Neural cell (in vitro differentiated cells): ENCODE measurements at regions not wholly inside any gene's neighbourhood (a gene's known extent, or its start where the extent isn't known, plus 50 kb on each side); places are given as distances from the start of the nearest gene placed in this dataset.

ENCODE experiments used
- H2AFZ ChIP-seq: fragments of 200-600, 300-800 bp; sonication (generic), shearing (Covaris generic); 2 replicates; pipeline ENCODE4 v1.6.0; 2014; ENCODE audit warnings: low read depth, mild to moderate bottlenecking, antibody characterized with exemption, low read length, moderate library complexity
- H3F3A ChIP-seq: fragments of 200-600 bp; shearing (Covaris generic); 2 replicates; pipeline ENCODE4 v1.6.1; 2016; ENCODE audit warnings: mild to moderate bottlenecking, moderate library complexity, mixed read lengths, antibody characterized with exemption, low read length; ENCODE audit not compliant: insufficient read depth, poor library complexity, severe bottlenecking
- H3K27ac ChIP-seq: fragments of 200-600, 300-800 bp; sonication (generic), shearing (Covaris generic); 2 replicates; pipeline ENCODE4 v1.5.1; 2014; ENCODE audit warnings: mild to moderate bottlenecking, low read length, moderate library complexity
- H3K27me3 ChIP-seq: fragments of 300-800, 200-600 bp; sonication (generic), shearing (Covaris generic); 2 replicates; pipeline ENCODE4 v1.6.0; 2014; ENCODE audit warnings: mild to moderate bottlenecking, low read depth, low read length, moderate library complexity; ENCODE audit not compliant: insufficient read depth
- H3K36me3 ChIP-seq: fragments of 300-800, 200-600 bp; sonication (generic), shearing (Covaris generic); 2 replicates; pipeline ENCODE4 v1.5.1; 2014; ENCODE audit warnings: mild to moderate bottlenecking, antibody characterized with exemption, low read length, moderate library complexity; ENCODE audit not compliant: insufficient read depth
- H3K4me2 ChIP-seq: fragments of 300-800, 200-600 bp; sonication (generic), shearing (Covaris generic); 2 replicates; pipeline ENCODE4 v1.6.0; 2014; ENCODE audit warnings: mild to moderate bottlenecking, low read length
- H3K4me3 ChIP-seq: fragments of 300-800, 200-600 bp; sonication (generic), shearing (Covaris generic); 2 replicates; pipeline ENCODE4 v1.5.1; 2014; ENCODE audit warnings: mild to moderate bottlenecking, low read length, moderate library complexity
- H3K79me2 ChIP-seq: fragments of 200-600 bp; shearing (Covaris generic); replicated peaks from 2 replicates; pipeline ENCODE4 v1.6.0; 2014; ENCODE audit warnings: mild to moderate bottlenecking, low read length, moderate library complexity; ENCODE audit not compliant: insufficient read depth
- H3K9ac ChIP-seq: fragments of 300-800, 200-600 bp; sonication (generic), shearing (Covaris generic); 2 replicates; pipeline ENCODE4 v1.6.1; 2016; ENCODE audit warnings: mild to moderate bottlenecking, low read length, mixed read lengths
- H3K9me2 ChIP-seq: fragments of 200-600 bp; shearing (Covaris generic); 2 replicates; pipeline ENCODE4 v1.6.1; 2016; ENCODE audit warnings: mild to moderate bottlenecking, low read length, mixed read lengths; ENCODE audit not compliant: insufficient read depth
- H3K9me3 ChIP-seq: fragments of 200-600, 300-800 bp; sonication (generic), shearing (Covaris generic); 2 replicates; pipeline ENCODE4 v1.6.1; 2016; ENCODE audit warnings: mild to moderate bottlenecking, mixed run types, low read length, moderate library complexity, mixed read lengths
- H4K20me1 ChIP-seq: fragments of 200-600 bp; shearing (Covaris generic); 2 replicates; pipeline ENCODE4 v1.6.1; 2016; ENCODE audit warnings: mild to moderate bottlenecking, mixed run types; ENCODE audit not compliant: insufficient read depth
- CTCF ChIP-seq: fragments of 450-650 bp; IDR thresholded peaks from 2 replicates; pipeline ENCODE4 v1.5.1; 2014; ENCODE audit warnings: antibody characterized with exemption, mild to moderate bottlenecking, moderate library complexity; ENCODE audit not compliant: poor library complexity, severe bottlenecking
- EP300 ChIP-seq: fragments of 450-650 bp; conservative IDR thresholded peaks from 2 replicates; pipeline ENCODE4 v1.6.1; 2014; ENCODE audit warnings: antibody characterized with exemption, mild to moderate bottlenecking, moderate library complexity; ENCODE audit not compliant: poor library complexity, severe bottlenecking
- EZH2 ChIP-seq: fragments of 200-600, 300-800 bp; shearing (Covaris generic), sonication (generic); IDR thresholded peaks from 2 replicates; pipeline ENCODE4 v1.6.1; 2014; ENCODE audit warnings: antibody characterized with exemption, low read length, borderline replicate concordance, mild to moderate bottlenecking; ENCODE audit not compliant: insufficient read depth, poor library complexity, severe bottlenecking
- MXI1 ChIP-seq: fragments of 450-650 bp; conservative IDR thresholded peaks from 2 replicates; pipeline ENCODE4 v1.6.1; 2014; ENCODE audit warnings: antibody characterized with exemption, mild to moderate bottlenecking; ENCODE audit not compliant: poor library complexity, severe bottlenecking
- POLR2AphosphoS5 ChIP-seq: IDR thresholded peaks from 2 replicates; pipeline ENCODE4 v1.6.1; 2012
- RAD21 ChIP-seq: fragments of 450-650 bp; conservative IDR thresholded peaks from 2 replicates; pipeline ENCODE4 v1.6.1; 2014; ENCODE audit warnings: antibody characterized with exemption, mild to moderate bottlenecking, moderate library complexity
- REST ChIP-seq: IDR thresholded peaks from 2 replicates; pipeline ENCODE4 v1.6.1; 2012; ENCODE audit warnings: borderline replicate concordance
- SMC3 ChIP-seq: fragments of 450-650 bp; conservative IDR thresholded peaks from 2 replicates; pipeline ENCODE4 v1.6.1; 2014; ENCODE audit warnings: antibody characterized with exemption, mild to moderate bottlenecking, moderate library complexity; ENCODE audit not compliant: poor library complexity
- TAF1 ChIP-seq: IDR thresholded peaks from 2 replicates; pipeline ENCODE4 v1.6.1; 2012; ENCODE audit warnings: low read depth

- no peaks in the 10 kb centered on the region for H3K27me3 ChIP-seq
- no peak overlapping the region for H3K4me3 ChIP-seq
- no peaks in the 10 kb centered on the region for H3K79me2 ChIP-seq
- no peaks in the 10 kb centered on the region for H4K20me1 ChIP-seq
- H3K27ac ChIP-seq: no peak overlapping the region
- H3K9me2 ChIP-seq: no peaks in the 10 kb centered on the region
- H3K9ac ChIP-seq: no peak overlapping the region
- H2AFZ ChIP-seq: no peak overlapping the region
- H3K9me3 ChIP-seq: no peaks in the 10 kb centered on the region
- H3F3A ChIP-seq: no peaks in the 10 kb centered on the region
- no peak overlapping the region for H3K4me2 ChIP-seq
- no peaks in the 10 kb centered on the region for H3K36me3 ChIP-seq
- TF ChIP-seq MXI1: no peak
- TF ChIP-seq SMC3: no peak
- TF ChIP-seq TAF1: no peak
- no peak for TF ChIP-seq EZH2
- TF ChIP-seq POLR2AphosphoS5: no peak
- TF ChIP-seq REST: no peak
- TF ChIP-seq RAD21: no peak
- TF ChIP-seq CTCF: no peak
- no peak for TF ChIP-seq EP300
Observed at GRCh38 chr10:27437775-27438174, 66.3 kb upstream of the RAB18 start.

- no peaks in the 10 kb centered on the region for H3F3A ChIP-seq
- TF ChIP-seq SMC3 (no peak), RAD21 (no peak), MXI1 (no peak), POLR2AphosphoS5 (no peak), CTCF (no peak), EP300 (no peak), EZH2 (no peak), REST (no peak), TAF1 (no peak)
Observed at GRCh38 chr10:27436710-27437109, 67.4 kb upstream of the RAB18 start.

More at GRCh38 chr10:27436710-27437109, 67.4 kb upstream of the RAB18 start:
- Histone ChIP-seq H3K36me3 (no peaks in the 10 kb centered on the region), H3K9me3 (no peaks in the 10 kb centered on the region), H3K4me3 (no peak overlapping the region), H3K9me2 (no peaks in the 10 kb centered on the region), H3K27me3 (no peaks in the 10 kb centered on the region), H4K20me1 (no peaks in the 10 kb centered on the region), H2AFZ (no peak overlapping the region), H3K27ac (no peak overlapping the region), H3K79me2 (no peaks in the 10 kb centered on the region), H3K4me2 (no peak overlapping the region), H3K9ac (no peak overlapping the region)
